Vagina (tissue), 2 donors: ENCODE measurements at regions not wholly inside any gene's neighbourhood (a gene's known extent, or its start where the extent isn't known, plus 50 kb on each side); places are given as distances from the start of the nearest gene placed in this dataset.
"Not testable (repeated sequence)": the region's sequence is repeated elsewhere in the genome, so short reads cannot be mapped to it uniquely, and the experiment has no call there.

Source experiments
- DNase-seq, 2 donors: peaks; one replicate each; pipeline ENCODE4 v3.0.0-alpha.2; 2017; ENCODE audit errors: extremely low spot score in 2 of 2
- H3K27ac ChIP-seq: fragments of 200-600 bp; sonication (generic); one replicate; pipeline ENCODE4 v1.5.1; 2019
- H3K27me3 ChIP-seq: fragments of 200-600 bp; sonication (generic); one replicate; pipeline ENCODE4 v1.5.1; 2019
- H3K36me3 ChIP-seq, 2 donors: fragments of 200-600 bp; sonication (generic); one replicate each; pipeline ENCODE4 v1.5.1; 2017 to 2019
- H3K4me1 ChIP-seq: fragments of 200-600 bp; sonication (generic); one replicate; pipeline ENCODE4 v1.5.1; 2019
- H3K4me3 ChIP-seq, 2 donors: fragments of 200-600 bp; sonication (generic); 1 replicate in 1 of 2; 2 replicates in 1 of 2; pipeline ENCODE4 v1.5.1; 2016 to 2019
- H3K9me3 ChIP-seq: fragments of 200-600 bp; sonication (generic); one replicate; pipeline ENCODE4 v1.5.1; 2019
- POLR2A ChIP-seq, 2 donors: fragments of 450-650 bp; IDR thresholded peaks; one replicate each; pipeline ENCODE4 v1.6.1; 2017; ENCODE audit warnings: antibody characterized with exemption in 2 of 2, mild to moderate bottlenecking in 2 of 2, moderate library complexity in 2 of 2
- POLR2AphosphoS5 ChIP-seq, 2 donors: sonication (generic); formaldehyde crosslinking; IDR thresholded peaks; one replicate each; pipeline ENCODE4 v1.9.0; 2017; ENCODE audit warnings: antibody characterized with exemption in 2 of 2, mild to moderate bottlenecking in 2 of 2, low read depth in 1 of 2; ENCODE audit not compliant: insufficient read depth in 1 of 2
- intact Hi-C: fragments of 100-400 bp; cut with DNase I; formaldehyde crosslinking; loops from one replicate; pipeline ENCODE4 v1.15.1; 2023
- TF ChIP-seq, protein P1 (sequence below), 3 experiments: fragments of 450-650 bp in 2 of 3; fragments of 200-600 bp in 1 of 3; sonication (generic) in 1 of 3; IDR thresholded peaks; one replicate each; pipeline ENCODE4 v1.5.1; 2017 to 2019; ENCODE audit warnings: antibody characterized with exemption in 3 of 3, mild to moderate bottlenecking in 2 of 3, moderate library complexity in 2 of 3

DNA sequence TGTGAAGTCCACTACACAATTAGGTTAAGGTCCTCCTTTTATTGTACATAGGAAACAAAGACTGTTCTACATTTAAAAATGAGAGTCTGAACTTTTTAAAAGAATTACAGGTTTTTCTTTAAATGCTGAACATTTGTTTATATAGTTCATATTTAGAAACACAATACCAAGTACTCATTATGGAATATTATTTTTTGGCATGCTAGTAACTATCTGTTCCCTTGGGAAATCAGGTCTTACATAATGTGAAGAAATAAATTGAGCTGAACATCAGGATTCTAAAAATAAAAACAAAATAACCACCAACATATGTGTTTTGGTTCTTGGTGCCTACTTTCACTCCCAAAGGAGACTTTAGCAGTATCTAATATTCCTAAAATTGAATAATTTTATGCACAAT is 230.5 kb upstream of the IZUMO3 start:
- no peak overlapping the region for H3K4me3 ChIP-seq
- H3K27ac ChIP-seq = no peak overlapping the region
- TF ChIP-seq POLR2AphosphoS5 (IDR thresholded peaks at IDR 0.05; ENCODE audit: insufficient read depth in 1 of 2, low read depth in 1 of 2) (no peak), POLR2A (IDR thresholded peaks at IDR 0.05) (no peak)
- TF ChIP-seq, protein P1, sequence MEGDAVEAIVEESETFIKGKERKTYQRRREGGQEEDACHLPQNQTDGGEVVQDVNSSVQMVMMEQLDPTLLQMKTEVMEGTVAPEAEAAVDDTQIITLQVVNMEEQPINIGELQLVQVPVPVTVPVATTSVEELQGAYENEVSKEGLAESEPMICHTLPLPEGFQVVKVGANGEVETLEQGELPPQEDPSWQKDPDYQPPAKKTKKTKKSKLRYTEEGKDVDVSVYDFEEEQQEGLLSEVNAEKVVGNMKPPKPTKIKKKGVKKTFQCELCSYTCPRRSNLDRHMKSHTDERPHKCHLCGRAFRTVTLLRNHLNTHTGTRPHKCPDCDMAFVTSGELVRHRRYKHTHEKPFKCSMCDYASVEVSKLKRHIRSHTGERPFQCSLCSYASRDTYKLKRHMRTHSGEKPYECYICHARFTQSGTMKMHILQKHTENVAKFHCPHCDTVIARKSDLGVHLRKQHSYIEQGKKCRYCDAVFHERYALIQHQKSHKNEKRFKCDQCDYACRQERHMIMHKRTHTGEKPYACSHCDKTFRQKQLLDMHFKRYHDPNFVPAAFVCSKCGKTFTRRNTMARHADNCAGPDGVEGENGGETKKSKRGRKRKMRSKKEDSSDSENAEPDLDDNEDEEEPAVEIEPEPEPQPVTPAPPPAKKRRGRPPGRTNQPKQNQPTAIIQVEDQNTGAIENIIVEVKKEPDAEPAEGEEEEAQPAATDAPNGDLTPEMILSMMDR (IDR thresholded peaks at IDR 0.05) = no peak
- H3K4me1 ChIP-seq = no peaks in the 10 kb centered on the region
- no peak for DNase-seq
- no peaks in the 10 kb centered on the region for H3K36me3 ChIP-seq
- peaks cover 4% of the 10 kb centered on the region for H3K9me3 ChIP-seq
- intact Hi-C loops = no loop called here
- H3K27me3 ChIP-seq = no peaks in the 10 kb centered on the region

DNA sequence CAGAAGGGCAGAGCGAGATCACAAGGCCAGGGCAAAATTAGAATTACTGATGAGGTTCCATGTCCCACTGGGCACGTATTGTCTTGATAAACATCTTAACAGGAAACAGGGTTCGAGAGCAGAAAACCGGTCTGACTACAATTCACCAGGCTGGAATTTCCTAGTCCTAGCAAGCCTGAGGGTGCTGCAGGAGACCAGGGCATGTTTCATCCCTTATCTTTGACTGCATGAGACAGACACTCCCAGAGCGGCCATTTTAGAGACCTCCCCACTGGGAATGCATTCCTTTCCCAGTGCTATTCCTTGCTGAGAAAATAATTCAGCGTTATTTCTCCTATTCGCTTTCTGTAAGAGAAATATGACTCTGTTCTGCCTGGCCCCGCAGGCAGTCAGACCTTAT is 228.5 kb upstream of the IZUMO3 start:
- H3K9me3 ChIP-seq, H3K4me3 ChIP-seq, H3K27me3 ChIP-seq, intact Hi-C loops, H3K27ac ChIP-seq, H3K4me1 ChIP-seq, DNase-seq, H3K36me3 ChIP-seq: not testable (repeated sequence)

DNA sequence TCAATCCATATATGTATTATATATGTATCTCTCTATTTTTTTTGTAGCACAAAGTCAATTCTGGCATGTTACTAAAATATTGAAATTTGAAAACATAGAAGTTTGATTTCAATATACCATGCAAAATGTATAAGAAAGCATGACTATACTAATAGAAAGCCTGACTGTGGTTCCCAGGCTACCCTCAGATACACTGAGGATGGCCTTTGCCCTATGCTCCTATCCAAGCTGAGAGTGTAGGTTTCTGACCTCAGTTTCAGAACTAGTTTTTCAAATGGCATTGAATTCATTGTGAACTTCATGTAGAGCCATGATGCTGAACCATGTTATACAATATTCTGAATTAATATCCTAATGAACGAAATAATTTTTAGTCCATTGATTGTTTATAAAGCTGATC is 220.4 kb upstream of the IZUMO3 start:
- no peak for DNase-seq
- no peaks in the 10 kb centered on the region for H3K36me3 ChIP-seq
- TF ChIP-seq POLR2A (IDR thresholded peaks at IDR 0.05) = no peak
- TF ChIP-seq POLR2AphosphoS5 (IDR thresholded peaks at IDR 0.05; ENCODE audit: insufficient read depth in 1 of 2, low read depth in 1 of 2) = no peak
- TF ChIP-seq, protein P1 (IDR thresholded peaks at IDR 0.05) = no peak
- intact Hi-C loops = no loop called here
- H3K27me3 ChIP-seq = no peaks in the 10 kb centered on the region
- no peaks in the 10 kb centered on the region for H3K4me1 ChIP-seq
- no peak overlapping the region for H3K27ac ChIP-seq
- no peaks in the 10 kb centered on the region for H3K9me3 ChIP-seq
- H3K4me3 ChIP-seq = no peak overlapping the region

DNA sequence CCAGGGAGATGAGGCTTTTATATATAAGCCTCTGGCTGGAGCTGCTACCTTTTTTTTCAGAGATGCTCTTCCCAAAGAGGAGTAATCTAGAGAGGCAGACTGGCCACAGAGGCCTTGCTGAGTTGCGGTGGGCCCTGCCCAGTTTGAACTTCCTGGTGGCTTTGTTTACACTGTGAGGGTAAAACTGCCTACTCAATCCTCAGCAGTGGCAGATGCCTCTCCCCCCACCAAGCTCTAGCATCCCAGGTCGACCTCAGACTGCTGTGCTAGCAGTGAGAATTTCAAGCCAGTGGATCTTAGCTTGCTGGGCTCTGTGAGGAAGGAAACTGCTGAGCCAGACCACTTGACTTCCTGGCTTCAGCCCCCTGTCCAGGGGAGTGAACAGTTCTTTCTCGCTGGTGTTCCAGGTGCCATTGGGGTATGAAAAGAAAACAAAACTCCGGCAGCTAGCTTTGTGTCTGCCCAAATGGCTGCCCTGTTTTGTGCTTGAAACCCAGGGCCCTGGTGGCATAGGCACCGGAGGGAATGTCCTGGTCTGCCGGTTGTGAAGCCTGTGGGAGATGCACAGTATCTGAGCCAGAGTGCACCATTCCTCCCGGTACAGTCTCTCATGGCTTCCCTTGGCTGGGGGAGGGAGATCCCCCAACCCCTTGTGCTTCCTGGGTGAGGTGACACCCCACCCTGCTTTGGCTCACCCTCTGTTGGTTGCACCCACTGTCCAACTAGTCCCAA is 219.5 kb upstream of the IZUMO3 start:
- H3K4me1 ChIP-seq = no peaks in the 10 kb centered on the region
- H3K27me3 ChIP-seq = no peaks in the 10 kb centered on the region
- no peak overlapping the region for H3K27ac ChIP-seq
- TF ChIP-seq POLR2AphosphoS5 (IDR thresholded peaks at IDR 0.05; ENCODE audit: insufficient read depth in 1 of 2, low read depth in 1 of 2) (no peak), POLR2A (IDR thresholded peaks at IDR 0.05) (no peak)
- TF ChIP-seq, protein P1 (IDR thresholded peaks at IDR 0.05) = no peak
- no peak overlapping the region for H3K4me3 ChIP-seq
- intact Hi-C loops = no loop called here
- H3K9me3 ChIP-seq = no peaks in the 10 kb centered on the region
- no peak for DNase-seq
- no peaks in the 10 kb centered on the region for H3K36me3 ChIP-seq

DNA sequence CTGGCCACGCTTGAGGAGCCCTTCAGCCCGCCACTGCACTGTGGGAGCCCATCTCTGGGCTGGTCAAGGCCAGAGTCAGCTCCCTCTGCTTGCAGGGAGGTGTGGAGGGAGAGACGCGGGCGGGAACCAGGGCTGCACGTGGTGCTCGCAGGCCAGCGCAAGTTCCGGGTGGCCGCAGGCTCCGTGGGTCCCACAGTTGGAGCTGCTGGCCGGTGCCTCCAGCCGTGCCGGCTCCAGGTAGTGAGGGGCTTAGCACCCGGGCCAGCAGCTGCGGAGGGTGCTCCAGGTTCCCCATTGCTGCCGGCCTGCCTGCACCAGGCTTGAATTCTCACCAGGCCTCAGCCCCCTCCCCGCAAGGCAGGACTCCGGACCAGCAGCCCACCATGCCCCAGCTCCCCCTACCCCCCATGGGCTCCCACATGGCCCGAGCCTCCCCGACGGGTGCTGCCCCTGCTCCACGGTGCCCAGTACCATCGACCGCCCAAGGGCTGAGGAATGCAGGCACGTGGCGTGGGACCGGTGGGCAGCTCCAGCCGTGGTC is 192.8 kb upstream of the IZUMO3 start:
- H3K4me1 ChIP-seq = no peaks in the 10 kb centered on the region
- H3K27ac ChIP-seq = no peak overlapping the region
- no peak for DNase-seq
- no peaks in the 10 kb centered on the region for H3K9me3 ChIP-seq
- TF ChIP-seq POLR2AphosphoS5 (IDR thresholded peaks at IDR 0.05; ENCODE audit: insufficient read depth in 1 of 2, low read depth in 1 of 2) = no peak
- TF ChIP-seq, protein P1 (IDR thresholded peaks at IDR 0.05) = no peak
- TF ChIP-seq POLR2A (IDR thresholded peaks at IDR 0.05) = no peak
- H3K27me3 ChIP-seq = no peaks in the 10 kb centered on the region
- no peaks in the 10 kb centered on the region for H3K36me3 ChIP-seq
- intact Hi-C loops = no loop called here
- H3K4me3 ChIP-seq = no peak overlapping the region
